IPS-NIHi7 (cell line): ENCODE measurements at regions not wholly inside any gene's neighbourhood (a gene's known extent, or its start where the extent isn't known, plus 50 kb on each side); places are given as distances from the start of the nearest gene placed in this dataset.

ENCODE experiments used
- DNase-seq: peaks from one replicate; pipeline ENCODE4 v3.0.0; 2012; ENCODE audit warnings: mixed read lengths; ENCODE audit errors: extremely low spot score

DNA sequence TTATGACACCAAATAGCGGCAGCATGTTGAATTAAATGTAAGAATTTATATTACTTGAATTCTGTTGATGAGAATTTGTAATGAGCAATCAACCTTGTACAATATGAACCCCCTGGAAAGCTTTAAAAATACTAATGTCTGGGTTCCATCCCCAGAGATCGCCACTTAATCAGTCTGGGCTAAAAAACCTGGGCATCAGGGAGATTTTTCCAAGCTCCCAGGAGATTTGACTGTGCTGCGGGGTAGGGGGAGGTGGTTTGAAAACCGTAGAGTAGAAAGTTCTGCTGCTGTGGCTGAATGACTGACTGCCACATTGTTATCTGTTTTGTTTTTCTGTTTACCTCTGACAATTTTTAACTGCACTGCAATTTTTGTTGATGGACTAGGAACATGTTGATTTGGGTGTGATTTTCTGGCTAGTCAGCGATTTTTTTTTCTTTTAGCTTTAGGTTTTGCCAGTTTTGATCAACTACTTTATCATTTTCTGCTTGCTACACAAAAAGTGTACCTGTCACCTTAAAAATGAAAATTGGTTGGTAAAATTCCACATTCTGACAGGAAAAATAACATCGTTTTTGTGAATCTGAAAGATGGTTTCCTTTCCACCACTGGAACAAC lies 79.3 kb downstream of the PCTP start:
- no peak for DNase-seq

DNA sequence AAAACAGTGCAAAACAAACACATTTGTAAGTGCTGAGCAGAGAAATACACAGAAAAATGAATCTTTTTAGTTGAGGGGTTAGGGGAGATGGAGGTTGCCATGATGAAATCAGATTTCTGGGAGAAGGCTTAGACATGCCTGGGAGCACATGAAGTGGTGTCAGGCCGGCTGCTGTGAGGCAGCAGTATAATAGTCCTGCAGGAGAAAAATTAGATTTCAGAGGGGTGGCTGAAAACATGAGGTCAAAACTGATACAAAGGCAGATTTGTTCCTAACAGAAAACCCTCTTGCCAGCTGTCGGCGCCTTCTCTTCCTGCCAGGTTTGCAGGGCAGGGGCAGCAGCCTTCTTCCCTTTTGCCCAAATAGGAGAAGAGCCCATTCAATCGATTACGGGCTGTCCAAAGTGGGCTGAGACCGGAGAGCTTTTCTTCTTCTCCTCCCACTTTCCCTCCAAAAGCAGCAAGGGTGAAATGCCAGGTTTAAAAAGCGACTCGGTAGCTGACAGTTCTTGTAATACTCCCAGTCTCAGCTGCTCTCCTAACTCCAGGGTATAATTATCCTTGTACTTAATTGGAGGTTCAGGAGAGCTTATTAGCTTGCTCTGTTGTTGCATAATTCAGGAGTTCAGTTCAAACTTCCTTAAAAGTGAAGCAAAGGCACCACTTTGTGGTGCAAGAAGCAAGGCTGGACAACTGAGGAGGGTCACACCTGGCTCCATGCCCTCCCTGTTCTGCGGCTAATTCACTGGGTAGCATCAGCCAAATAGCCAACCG lies 80.0 kb downstream of the PCTP start:
- no peak for DNase-seq

DNA sequence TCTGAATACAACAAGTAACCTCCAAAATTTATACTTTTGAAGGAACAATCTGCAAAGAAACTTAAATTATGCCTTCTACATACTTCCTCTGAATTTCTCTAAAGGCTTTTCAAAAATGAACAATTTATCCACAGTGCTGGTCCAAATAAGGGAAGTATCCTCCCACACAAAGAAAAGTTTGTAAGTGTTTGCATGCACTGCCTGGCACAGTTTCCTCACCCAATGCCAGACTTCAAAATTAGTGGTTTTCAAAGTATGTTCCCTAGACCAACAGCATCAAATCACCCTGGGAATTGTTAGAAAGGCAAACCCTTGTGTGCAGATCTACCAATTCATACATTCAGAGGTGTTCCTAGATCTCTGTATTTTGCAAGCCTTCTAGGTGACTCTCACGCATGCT lies 82.5 kb downstream of the PCTP start:
- no peak for DNase-seq

DNA sequence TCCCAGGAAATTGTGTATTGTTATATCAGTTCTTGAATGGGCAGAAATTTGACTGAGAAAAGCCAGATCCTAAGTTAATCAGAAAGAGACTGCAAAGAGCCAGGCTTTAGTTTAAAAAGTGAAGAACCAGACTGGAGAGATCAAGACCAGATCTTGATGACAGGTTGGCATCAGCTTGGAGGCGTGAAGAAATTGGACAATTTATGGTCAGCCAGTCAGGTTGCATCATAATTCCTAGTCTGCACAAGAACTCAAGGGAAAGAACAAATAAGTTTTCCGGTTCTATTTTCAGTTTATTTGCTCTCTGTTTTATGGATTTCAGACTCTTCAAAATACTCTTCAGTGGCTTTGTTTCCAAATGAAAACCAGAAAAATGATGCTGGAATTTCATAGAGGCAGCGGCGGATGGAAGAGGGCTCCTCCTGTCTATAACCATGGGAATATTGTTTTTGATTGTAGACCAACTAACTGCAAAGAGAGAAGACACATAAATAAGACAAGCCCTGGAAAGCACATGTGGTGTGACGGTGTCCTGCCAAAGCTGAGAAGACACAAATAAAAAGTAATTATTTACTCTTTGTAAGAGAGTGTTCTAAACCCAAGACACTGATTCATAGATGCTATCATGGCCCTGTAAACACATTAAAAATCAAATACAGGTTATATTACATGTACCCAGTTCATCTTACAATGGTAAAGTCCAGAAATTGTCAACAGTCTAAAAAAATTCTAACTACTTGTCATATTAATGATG lies 91.7 kb downstream of the PCTP start:
- DNase-seq = no peak

DNA sequence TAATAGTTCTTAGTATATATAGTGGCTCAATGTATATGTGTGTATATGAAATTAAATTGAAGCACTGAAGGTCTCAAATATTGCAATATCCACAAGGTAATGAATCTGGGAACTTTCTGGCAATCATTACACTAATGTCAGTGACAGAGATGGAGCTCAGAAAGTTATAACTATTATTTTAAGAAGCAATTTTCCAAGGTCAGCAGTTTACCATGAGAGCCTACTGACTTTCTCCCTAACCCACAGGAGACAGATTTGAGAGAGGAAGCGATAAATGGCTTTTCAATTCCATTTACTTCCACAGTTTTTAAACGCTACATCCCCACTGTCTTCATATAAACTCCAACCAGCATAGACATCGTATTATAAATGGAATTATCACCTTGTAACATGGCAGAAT lies 92.9 kb downstream of the PCTP start:
- no peak for DNase-seq

DNA sequence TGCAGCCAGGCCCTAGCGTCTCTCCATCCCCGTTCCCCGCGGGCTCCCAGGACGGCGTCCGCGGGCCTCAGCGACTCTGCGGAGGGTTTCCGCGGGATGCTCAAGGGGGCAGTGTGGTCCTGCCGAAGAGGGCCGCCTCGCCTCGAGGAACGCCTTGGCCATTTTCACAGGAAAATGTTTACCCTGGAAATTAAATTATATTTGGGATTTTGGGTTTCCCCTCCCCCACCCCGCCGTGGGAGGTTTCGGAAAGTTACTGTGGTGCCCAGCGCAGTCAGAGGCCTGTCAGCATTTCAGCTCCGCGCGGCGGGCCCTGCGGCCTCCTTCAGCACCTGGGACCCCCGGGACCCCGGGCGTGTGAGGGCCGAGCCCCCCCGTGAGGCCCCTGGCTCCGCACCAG lies 94.5 kb downstream of the PCTP start:
- peak; percentile 89 for DNase-seq

DNA sequence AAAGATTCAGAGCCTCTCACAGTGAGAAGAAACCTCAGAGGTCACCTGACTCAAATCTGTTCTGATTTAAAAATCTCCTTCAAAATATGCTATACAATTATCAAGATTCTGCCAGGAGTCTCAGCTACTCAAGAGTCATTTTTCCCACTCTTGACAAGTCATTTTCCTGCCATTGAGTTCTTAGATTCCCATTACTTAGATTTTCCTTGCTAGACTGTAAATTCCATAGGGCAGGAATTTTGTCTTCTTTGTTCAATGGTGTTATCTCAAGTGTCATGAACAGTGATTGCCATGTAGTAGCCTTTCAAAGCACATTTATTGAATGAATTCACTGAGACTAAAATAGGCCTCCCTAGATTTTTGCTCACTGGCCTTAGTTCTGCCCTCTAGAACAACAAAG lies 95.9 kb downstream of the PCTP start:
- DNase-seq = no peak

DNA sequence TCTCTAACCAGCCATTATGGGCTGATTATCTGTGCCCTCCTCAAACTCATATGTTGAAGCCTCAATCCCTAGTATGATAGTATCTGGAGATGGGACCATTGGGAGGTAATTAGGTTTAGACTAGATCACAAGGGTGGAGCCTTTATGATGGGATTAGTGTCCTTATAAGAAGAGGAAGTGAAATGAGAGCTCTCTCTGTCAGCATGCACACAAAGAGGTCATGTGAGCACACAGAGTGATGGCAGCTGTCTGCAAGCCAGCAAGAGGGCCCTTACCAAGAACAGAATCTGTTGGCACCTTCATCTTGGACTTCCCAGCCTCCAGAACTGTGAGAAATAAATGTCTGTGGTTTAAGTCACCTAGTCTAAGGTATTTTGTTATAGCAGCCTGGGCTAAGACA lies 101.9 kb downstream of the PCTP start:
- DNase-seq = no peak

DNA sequence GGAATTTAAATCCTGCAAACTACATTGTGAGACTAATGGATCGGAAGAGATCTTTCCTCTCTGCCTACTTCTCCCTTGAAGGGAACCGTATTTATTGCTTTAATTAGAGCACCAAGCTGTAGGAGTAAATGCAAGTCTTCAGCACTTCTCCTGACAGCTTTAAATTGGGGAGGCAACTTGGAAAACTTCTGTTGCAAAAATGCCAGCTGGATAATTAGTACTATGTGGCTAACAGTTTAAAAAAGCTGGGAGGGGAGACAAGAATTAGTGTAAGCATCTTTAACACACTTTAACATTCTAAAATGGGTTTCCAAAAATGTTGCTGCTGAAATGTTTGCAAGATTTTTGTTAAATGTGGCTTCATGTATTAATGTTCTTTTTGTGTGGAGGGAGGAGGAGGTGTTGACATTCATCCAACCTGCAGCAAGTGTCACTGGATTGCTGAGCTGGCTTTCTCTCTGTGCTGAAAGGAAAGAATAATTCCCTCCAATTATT lies 108.5 kb downstream of the PCTP start:
- DNase-seq = no peak

DNA sequence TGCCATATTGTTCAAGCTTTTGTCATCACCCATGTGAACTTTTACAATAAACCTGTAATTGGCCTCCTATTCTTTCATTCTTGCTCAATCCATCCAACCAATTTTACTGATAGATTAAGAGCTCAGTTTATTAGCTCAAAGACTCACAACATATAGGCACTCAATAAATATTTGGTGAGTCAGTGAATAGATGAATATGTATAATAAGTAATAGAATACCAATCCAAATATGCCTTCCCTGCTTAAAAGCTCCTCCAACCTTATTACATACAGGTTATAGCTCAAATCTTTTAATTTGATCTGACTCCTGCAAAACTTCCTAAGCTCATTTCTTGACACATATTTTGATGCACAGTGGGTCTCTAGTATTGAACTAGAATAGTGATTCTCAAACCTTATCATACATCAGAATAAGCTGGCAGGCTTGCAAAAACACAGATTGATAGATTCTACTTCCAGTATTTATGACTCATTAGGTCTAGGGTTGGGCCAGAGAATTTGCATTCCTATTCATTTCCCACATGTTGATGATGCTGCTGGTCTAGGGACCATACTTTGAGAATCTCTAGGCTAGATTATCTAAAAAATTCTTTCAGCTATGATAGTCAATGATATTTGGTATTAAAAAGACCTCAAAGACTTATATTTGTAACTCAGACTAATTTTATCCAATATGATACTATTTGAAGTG lies 114.4 kb downstream of the PCTP start:
- DNase-seq = no peak

DNA sequence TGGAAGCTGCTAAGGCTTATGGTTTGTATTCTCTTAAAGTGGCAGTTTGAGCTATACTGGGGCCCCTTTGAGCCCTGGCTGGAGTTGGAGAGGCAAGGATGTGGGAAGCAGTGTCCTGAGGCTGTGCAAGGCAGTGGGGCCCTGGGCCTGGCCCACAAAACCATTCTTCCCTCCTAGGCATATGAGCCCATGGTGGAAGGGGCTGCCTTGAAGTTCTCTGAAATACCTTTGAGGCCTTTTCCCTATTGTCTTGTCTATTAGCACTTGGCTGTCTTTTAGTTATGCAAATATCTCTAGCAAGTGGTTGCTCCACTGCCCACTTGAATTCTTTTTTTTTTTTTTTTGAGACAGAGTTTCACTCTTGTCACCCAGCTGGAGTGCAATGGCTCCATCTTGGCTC lies 119.2 kb downstream of the PCTP start:
- DNase-seq = no peak

DNA sequence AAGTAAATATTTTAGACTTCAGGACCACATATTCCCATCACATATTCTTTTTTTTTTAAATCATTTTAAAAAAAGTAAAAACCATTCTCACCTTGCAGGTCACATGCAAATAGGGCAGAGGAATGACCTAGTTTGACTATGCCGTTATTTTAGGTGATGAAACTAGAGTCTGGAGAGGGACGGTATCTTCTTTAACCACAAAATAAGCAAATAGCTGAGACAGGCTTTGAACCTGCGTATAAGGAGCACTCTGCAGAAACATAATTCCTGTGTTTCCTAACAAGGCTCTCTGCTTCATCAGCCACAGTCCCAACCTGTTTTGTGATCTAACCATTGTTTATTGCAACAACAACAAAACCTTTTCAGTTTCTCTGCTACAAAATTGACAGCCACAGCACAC lies 121.5 kb downstream of the PCTP start:
- no peak for DNase-seq

DNA sequence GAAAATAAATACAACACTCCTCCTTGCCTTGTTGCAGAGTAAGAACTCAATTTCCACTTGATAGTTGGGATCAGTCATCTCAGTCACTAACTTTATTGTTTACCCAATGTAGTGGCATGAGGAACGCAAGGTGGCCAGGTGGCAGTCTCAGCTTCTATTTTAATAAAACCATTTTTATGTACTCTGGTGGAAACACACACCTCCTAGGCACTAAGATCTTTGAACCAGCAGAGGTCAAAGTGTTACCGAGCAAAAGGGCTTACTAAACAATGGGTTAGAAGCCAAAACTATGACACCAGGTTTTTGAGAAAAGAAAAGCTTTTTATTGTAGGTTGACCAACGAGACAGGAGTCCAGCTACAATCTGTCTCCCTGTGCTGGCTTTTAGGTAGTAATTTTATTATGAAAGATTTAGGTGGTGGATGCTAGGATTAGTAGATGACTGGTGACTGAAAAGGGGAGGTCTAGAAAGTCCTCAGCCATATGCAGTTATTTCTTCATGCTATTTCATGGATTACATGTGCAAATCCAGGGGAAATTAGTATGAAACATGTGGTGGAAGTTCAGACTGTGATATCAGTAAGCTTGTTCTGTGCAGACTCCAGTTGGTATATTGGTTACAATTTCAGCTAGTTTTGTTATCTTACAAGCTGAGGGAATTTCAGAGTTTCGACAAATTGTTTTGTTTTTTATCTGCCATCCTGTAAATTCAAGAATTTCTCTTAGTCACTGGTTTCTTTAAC lies 122.3 kb downstream of the PCTP start:
- DNase-seq = no peak

DNA sequence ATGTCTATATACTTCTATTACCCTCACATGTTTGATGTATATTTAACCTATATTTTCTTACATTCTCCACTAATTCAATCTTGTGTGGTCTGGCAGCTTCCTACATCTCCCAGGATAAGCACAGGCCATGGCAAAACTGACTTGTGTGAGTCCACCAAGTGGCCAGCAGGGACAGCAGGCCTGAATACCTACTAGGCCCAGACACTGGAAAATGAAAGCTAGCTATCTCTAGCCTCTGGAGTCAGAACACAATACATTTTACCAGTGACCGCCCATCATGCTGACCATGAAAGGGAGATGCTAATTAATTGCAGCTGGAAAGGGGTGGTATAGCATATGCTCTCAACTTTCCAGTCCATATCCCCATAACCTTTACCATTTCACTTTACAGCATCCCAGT lies 132.3 kb downstream of the PCTP start:
- DNase-seq = peak; percentile 25

DNA sequence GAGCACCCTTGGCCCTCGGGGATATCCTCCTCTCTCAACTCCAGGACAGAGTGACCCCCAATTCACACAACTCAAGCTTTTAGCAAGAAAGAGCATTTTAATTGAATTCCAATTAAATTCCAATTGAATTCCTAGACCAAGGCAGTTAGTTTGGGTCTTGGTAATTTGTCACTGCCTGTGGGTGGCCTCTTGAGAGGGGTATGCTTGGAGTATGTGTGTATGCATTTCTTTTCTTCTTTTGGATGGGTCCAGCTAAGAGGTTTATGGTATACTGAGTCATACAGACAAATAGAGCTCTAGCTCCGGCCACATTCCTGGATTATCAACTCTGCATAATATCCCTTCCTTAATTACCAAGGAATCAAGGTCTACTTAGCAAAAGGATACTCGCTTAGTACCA lies 136.7 kb downstream of the PCTP start:
- DNase-seq = no peak

DNA sequence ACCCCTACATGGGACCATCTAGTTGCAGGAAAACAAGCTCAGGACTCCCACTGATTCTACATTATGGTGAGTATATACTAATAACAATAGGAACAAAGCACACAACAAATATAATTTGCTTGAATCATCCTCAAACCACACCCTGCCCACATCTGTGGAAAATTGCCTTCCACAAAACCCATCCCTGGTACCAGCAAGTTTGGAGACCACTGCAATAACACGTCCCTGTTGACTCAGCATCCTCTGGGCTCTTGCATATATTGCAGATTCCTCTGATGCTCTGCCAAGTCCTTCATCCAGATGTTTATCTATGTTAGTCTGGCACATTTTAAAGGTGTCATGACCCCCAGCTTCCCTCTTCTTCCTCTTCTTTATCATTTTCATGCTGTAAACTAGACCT lies 138.4 kb downstream of the PCTP start:
- DNase-seq = no peak

DNA sequence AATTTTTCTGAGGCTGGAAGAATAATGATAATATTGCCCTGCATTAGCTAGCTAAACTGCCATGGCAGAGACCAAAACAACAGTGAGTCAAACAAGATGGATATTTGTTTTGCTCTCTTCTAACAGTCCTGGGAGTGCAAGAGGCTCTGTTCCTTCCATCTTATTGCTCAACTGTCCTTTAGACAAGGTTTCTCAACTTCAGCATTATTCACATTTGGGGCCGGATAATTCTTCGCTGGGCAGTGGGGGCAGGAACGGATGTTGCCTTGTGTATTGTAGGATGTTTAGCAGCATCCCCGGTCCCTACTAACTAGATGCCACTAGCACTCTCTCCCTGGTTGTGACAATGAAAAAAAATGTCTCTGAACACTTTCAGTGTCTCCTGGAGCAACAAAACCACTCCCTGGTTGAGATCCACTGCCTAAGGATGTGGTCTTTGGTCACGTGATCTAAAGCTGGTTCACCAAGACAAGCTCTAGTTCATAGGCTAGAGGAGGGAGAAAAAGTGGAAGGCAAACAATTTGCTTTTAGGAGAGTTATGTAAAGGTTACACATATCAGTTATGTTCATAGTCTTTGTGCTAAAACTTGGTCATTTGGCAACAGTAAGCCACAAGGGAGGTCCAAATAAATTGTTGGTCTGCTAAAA lies 144.4 kb downstream of the PCTP start:
- DNase-seq = no peak

DNA sequence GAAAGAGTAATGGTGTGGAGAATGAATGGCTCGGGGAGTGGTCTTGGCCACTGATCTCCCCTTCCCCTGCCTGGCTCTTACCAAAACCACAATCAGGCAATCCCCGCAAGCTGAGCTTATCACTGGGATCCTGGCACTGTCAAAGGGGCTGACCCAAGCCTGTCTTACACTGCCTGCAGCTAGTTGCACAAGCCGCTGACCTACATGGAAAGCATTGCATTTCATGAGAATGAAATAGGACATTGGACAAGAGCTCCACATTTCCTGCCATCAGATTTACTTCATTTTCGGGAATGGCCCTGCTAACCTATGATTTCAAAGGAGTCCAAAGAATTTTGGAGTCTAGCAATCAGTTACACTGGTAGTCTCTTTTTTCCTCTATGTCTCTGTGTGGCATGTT lies 146.4 kb downstream of the PCTP start:
- DNase-seq = no peak

DNA sequence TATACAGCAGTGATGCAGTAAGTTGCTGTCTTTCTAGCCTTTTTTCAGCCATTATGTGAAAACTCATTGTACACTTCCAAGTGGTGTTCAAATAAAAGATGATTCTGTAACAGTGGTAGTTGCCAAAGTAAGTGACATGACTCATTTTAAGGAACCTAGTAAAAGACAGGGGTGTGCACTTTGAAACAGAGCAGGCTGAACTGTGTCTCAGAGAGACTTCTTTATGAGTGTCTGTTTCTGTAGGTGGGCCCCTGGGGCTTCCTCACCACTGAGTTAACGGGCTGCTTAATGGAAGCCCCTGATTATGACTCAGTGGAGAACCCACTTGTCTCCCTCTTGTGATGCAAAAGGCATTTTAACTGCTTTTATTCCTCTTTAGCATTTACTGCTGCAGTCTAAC lies 147.3 kb downstream of the PCTP start:
- DNase-seq = no peak

DNA sequence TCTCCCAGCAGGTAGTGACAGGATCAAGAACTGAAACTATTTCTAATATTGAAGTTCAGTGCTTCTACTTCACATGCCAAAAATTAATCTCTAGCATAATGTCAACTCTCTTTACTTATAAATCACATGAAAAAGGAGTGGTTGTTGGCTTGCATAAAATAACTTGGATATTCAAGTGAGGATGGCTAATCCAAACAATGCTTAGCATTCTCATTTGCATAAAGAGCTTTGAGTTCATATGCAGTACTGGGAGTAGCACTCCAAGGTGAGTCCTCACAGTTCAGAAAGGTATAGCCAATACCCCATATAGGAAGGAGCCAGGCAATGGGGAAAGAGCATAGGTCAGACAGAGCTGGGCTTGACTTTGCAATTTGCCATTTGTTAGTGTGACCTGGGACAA lies 149.3 kb downstream of the PCTP start:
- DNase-seq = no peak
